RWPE1 (cell line): ENCODE measurements at regions not wholly inside any gene's neighbourhood (a gene's known extent, or its start where the extent isn't known, plus 50 kb on each side); places are given as distances from the start of the nearest gene placed in this dataset.

Experiments
- CTCF ChIA-PET: fragments of 350-600 bp; sonication (Branson Sonifier 250); formaldehyde crosslinking; extraction: SDS; loops from one replicate; lab custom pipeline; 2021; lab: Yijun Ruan, JAX
- POLR2A ChIA-PET: fragments of 400-600 bp; formaldehyde crosslinking; extraction: SDS; loops from one replicate; lab custom pipeline; 2020; ENCODE audit warnings: antibody characterized with exemption; ENCODE audit not compliant: low non-redundant PET; lab: Yijun Ruan, JAX
- DNase-seq: peaks from one replicate; pipeline ENCODE4 v3.0.0; 2012; ENCODE audit warnings: low spot score
- H3K27ac ChIP-seq: fragments of 450-650 bp; 2 replicates; pipeline ENCODE4 v1.5.1; 2017
- TF ChIP-seq, protein P1 (sequence below): fragments of 450-650 bp; conservative IDR thresholded peaks from 2 replicates; pipeline ENCODE4 v1.5.1; 2017; ENCODE audit warnings: low read depth, mild to moderate bottlenecking

GRCh38 chr1:208312706-208313105 lies 68.5 kb upstream of the PLXNA2 start:
- no peak overlapping the region for H3K27ac ChIP-seq
- ChIA-PET CTCF (no interaction called here), POLR2A (no interaction called here)
- DNase-seq, result no peak
- TF ChIP-seq, protein P1, sequence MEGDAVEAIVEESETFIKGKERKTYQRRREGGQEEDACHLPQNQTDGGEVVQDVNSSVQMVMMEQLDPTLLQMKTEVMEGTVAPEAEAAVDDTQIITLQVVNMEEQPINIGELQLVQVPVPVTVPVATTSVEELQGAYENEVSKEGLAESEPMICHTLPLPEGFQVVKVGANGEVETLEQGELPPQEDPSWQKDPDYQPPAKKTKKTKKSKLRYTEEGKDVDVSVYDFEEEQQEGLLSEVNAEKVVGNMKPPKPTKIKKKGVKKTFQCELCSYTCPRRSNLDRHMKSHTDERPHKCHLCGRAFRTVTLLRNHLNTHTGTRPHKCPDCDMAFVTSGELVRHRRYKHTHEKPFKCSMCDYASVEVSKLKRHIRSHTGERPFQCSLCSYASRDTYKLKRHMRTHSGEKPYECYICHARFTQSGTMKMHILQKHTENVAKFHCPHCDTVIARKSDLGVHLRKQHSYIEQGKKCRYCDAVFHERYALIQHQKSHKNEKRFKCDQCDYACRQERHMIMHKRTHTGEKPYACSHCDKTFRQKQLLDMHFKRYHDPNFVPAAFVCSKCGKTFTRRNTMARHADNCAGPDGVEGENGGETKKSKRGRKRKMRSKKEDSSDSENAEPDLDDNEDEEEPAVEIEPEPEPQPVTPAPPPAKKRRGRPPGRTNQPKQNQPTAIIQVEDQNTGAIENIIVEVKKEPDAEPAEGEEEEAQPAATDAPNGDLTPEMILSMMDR, result no peak

DNA sequence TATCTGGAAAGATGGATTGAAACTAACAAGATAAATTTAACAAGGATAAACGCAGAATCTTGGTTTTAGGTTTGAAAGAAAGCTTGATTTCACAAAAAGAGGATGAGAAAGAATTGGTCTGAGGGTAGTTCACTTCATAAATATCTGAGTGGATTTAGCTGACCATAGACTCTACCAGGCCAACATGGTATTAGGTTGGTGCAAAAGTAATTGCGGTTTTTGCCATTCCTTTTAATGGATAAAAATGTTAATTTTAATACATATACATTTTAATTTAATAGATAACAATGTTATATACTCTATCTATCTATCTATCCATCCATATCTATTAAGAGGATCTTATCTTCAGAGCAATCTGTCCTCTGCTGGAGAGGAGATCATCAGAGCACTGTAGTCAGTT lies 70.2 kb upstream of the PLXNA2 start:
- no peak for DNase-seq
- TF ChIP-seq, protein P1, result no peak
- ChIA-PET CTCF (no interaction called here), POLR2A (no interaction called here)
- no peak overlapping the region for H3K27ac ChIP-seq

DNA sequence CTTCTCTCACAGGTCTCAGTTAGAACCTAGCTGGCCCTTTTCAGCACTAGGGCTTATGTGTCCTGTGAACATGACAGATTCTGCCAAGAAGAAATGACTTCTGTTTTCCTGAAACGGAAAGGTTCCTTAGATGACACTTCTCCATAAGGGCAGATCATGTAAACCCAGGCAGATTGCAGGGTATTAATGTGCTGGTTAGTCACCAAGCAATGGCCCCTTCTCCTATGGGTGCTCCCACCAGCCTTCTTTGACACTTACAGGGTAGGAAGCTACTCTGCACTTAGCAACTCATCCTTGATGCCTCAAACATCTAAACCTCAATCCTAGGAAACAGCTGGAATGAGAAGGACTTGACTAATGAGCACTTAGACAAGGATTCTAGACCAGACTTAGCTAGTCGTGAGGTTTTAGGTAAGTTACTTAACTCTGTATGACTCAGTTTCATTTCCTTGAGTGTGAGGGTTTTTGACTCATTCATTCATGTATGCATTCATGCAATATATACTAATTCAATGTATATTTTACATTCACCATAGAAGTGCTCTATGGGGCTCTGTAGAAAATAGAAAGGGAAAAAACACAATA lies 74.1 kb upstream of the PLXNA2 start:
- ChIA-PET POLR2A (no interaction called here), CTCF (no interaction called here)
- H3K27ac ChIP-seq, result no peak overlapping the region
- TF ChIP-seq, protein P1, result no peak
- DNase-seq, result peak; percentile 34

DNA sequence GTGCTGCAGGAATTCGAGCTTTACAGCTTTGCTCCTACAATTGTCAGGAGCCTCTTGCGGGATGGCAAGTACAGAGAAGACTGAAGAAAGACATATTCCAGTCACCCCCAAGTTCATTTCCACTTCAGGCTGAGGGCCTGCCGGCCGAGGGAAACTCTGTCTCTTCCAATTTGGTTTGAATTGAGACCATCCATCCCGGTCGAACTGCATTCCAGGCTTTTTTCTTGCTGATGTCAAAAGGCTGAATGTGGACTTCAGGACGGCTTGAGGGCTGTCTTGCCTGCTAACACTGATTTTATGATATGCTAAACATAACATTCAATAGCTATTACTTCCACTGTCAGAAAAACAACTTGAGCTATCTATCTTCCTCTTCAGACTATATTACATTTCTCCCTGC lies 79.8 kb upstream of the PLXNA2 start:
- no peak for DNase-seq
- ChIA-PET POLR2A (no interaction called here), CTCF (interaction anchor here (0.7 kb wide), 1 partner anchor 455 kb away, joined by 3 read pairs; no protein-coding TSS in a partner anchor)
- H3K27ac ChIP-seq, result no peak overlapping the region
- TF ChIP-seq, protein P1, result no peak

GRCh38 chr1:208326033-208326432 lies 81.8 kb upstream of the PLXNA2 start:
- TF ChIP-seq, protein P1, result no peak
- H3K27ac ChIP-seq, result no peak overlapping the region
- ChIA-PET CTCF (no interaction called here), POLR2A (no interaction called here)
- no peak for DNase-seq

DNA sequence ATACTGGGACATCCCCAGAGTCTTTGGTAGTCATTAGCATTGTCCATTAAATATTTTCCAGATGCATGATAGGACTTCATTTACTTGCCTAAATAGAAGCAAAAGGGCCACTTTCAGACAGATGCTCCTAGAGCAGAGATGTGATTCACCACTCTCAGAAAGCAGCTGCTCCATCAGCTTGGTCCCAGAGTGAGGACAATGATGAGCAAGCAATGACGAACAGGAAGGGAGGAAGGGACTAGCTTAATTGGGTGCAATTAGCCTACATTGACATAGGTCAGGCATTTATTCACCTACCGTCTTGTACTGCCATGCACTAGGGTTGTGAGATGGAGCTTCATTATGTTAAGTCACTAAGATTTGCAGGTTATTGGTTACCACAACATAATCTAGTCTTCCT lies 85.1 kb upstream of the PLXNA2 start:
- TF ChIP-seq, protein P1, result no peak
- H3K27ac ChIP-seq, result no peak overlapping the region
- ChIA-PET POLR2A (no interaction called here), CTCF (interaction anchor here (1.5 kb wide), 1 partner anchor 17 kb away, joined by 3 read pairs; no protein-coding TSS in a partner anchor)
- DNase-seq, result no peak
